ENCODE measurements at regions not wholly inside any gene's neighbourhood (a gene's known extent, or its start where the extent isn't known, plus 50 kb on each side); places are given as distances from the start of the nearest gene placed in this dataset.

- intact Hi-C loops (cut with micrococcal nuclease) (loop anchor here (5.0 kb wide), 2 partner anchors 37 to 58 kb away; no protein-coding TSS in a partner anchor), in situ Hi-C loops (cut with MboI) (no loop called here)
- Histone ChIP-seq H4K20me1 (replicated peaks; ENCODE audit: control insufficient read depth, insufficient read depth, low read length) (no peaks in the 10 kb centered on the region), H3K27me3 (ENCODE audit: control insufficient read depth in 2 of 2, insufficient read depth in 2 of 2, low read length in 2 of 2) (no peaks in the 10 kb centered on the region), H3K9me3 (replicated peaks; ENCODE audit: control insufficient read depth, insufficient read depth, low read depth, low read length) (no peaks in the 10 kb centered on the region), H3K27ac (ENCODE audit: extremely low read depth, low read depth, low read length) (no peak overlapping the region), H3K9ac (ENCODE audit: insufficient read depth in 1 of 2, low read depth in 2 of 2, low read length in 2 of 2) (no peak overlapping the region), H3K4me2 (ENCODE audit: insufficient read depth, low read length) (no peak overlapping the region), H3K9me1 (ENCODE audit: control insufficient read depth, insufficient read depth, low read length) (no peaks in the 10 kb centered on the region), H3K4me1 (replicated peaks in 1 of 2; ENCODE audit: control insufficient read depth in 2 of 2, insufficient read depth in 2 of 2, low read length in 2 of 2) (peaks cover 0 to 3% of the 10 kb centered on the region in 2 experiments; a peak in 2 of 5 replicates), H3K79me2 (ENCODE audit: control insufficient read depth, insufficient read depth, low read length) (no peaks in the 10 kb centered on the region), H2AFZ (ENCODE audit: low read depth, low read length) (no peak overlapping the region), H3K36me3 (ENCODE audit: control insufficient read depth, insufficient read depth, low read length) (no peaks in the 10 kb centered on the region), H3K4me3 (no peak overlapping the region)
- FAIRE-seq (peak; percentile 66), DNase-seq (ENCODE audit: extremely low read depth in 1 of 4, low spot score in 3 of 4) (peak; percentile 34 to 70 (median 52)), ATAC-seq (peak; percentile 85)
- CTCF ChIA-PET (ENCODE audit: low intra/inter-chr PET ratio), result no interaction called here
- no TSS peak for BruUV-seq (replicated peaks)
- POLR2A ChIA-PET, result no interaction called here
- WGBS (ENCODE audit: insufficient coverage, low coverage, missing lambda C conversion rate), result 0% methylated on average over 2 of the region's 2 CpGs
- TF ChIP-seq E2F6 (IDR thresholded peaks at IDR 0.05; ENCODE audit: borderline replicate concordance in 1 of 2, extremely low read depth in 1 of 2, insufficient read depth in 1 of 2, insufficient read length in 1 of 2, low read depth in 1 of 2, low read length in 1 of 2, poor library complexity in 1 of 2, severe bottlenecking in 1 of 2) (no peak), EWSR1 (IDR thresholded peaks at IDR 0.05; ENCODE audit: borderline replicate concordance, low read depth, partially characterized antibody) (no peak), ZNF639 (CRISPR knock-in tag; conservative IDR thresholded peaks at IDR 0.05 in 1 of 2, IDR thresholded peaks at IDR 0.05 in 1 of 2) (no peak), LEF1 (IDR thresholded peaks at IDR 0.05) (no peak), ZNF551 (CRISPR knock-in tag; IDR thresholded peaks at IDR 0.05) (no peak), ILF3 (IDR thresholded peaks at IDR 0.05; ENCODE audit: borderline replicate concordance) (no peak), HMGXB4 (CRISPR knock-in tag; IDR thresholded peaks at IDR 0.05) (no peak), ZNF232 (CRISPR knock-in tag; IDR thresholded peaks at IDR 0.05) (no peak), ETV6 (IDR thresholded peaks at IDR 0.05; ENCODE audit: borderline replicate concordance in 1 of 2, low read depth in 2 of 2, low read length in 1 of 2) (no peak), ETV6 (CRISPR knock-in tag; IDR thresholded peaks at IDR 0.05; ENCODE audit: borderline replicate concordance) (no peak), TBP (optimal IDR thresholded peaks at IDR 0.05; ENCODE audit: low read depth, low read length) (no peak), CUX1 (CRISPR knock-in tag; IDR thresholded peaks at IDR 0.05) (no peak), ZSCAN29 (IDR thresholded peaks at IDR 0.05) (no peak)
These were observed 55.7 kb upstream of the COL1A2 start for GRCh38 chr7:94338921-94339371.
